GM23248 (cell line): ENCODE measurements at regions not wholly inside any gene's neighbourhood (a gene's known extent, or its start where the extent isn't known, plus 50 kb on each side); places are given as distances from the start of the nearest gene placed in this dataset.

Experiments
- DNase-seq: peaks from one replicate; pipeline ENCODE4 v3.0.0-alpha.2; 2015
- H2AFZ ChIP-seq: fragments of 200-600 bp; sonication (generic); 2 replicates; pipeline ENCODE4 v1.6.1; 2016; ENCODE audit warnings: antibody characterized with exemption
- H3F3A ChIP-seq: fragments of 200-600 bp; sonication (generic); 2 replicates; pipeline ENCODE4 v1.6.1; 2016; ENCODE audit warnings: mild to moderate bottlenecking, antibody characterized with exemption, mixed run types; ENCODE audit not compliant: insufficient read depth
- H3K27ac ChIP-seq: fragments of 200-600 bp; sonication (generic); 2 replicates; pipeline ENCODE4 v1.5.1; 2016; ENCODE audit warnings: mild to moderate bottlenecking
- H3K27me3 ChIP-seq: fragments of 200-600 bp; sonication (generic); replicated peaks from 2 replicates; pipeline ENCODE4 v1.6.1; 2016; ENCODE audit warnings: mild to moderate bottlenecking; ENCODE audit not compliant: insufficient read depth
- H3K36me3 ChIP-seq: fragments of 200-600 bp; sonication (generic); 2 replicates; pipeline ENCODE4 v1.6.1; 2016; ENCODE audit warnings: low read depth, mild to moderate bottlenecking
- H3K4me1 ChIP-seq: fragments of 200-600 bp; sonication (generic); 2 replicates; pipeline ENCODE4 v1.6.1; 2016; ENCODE audit warnings: mild to moderate bottlenecking; ENCODE audit not compliant: insufficient read depth
- H3K4me2 ChIP-seq: fragments of 200-600 bp; sonication (generic); one replicate; pipeline ENCODE4 v1.6.1; 2016; ENCODE audit warnings: mild to moderate bottlenecking; ENCODE audit not compliant: unreplicated experiment
- H3K4me3 ChIP-seq: fragments of 200-600 bp; sonication (generic); 2 replicates; pipeline ENCODE4 v1.5.1; 2016; ENCODE audit warnings: mild to moderate bottlenecking
- H3K79me2 ChIP-seq: fragments of 200-600 bp; sonication (generic); 2 replicates; pipeline ENCODE4 v1.6.1; 2016; ENCODE audit warnings: mild to moderate bottlenecking; ENCODE audit not compliant: insufficient read depth
- H3K9ac ChIP-seq: fragments of 200-600 bp; sonication (generic); 2 replicates; pipeline ENCODE4 v1.6.1; 2016; ENCODE audit warnings: mild to moderate bottlenecking
- H3K9me2 ChIP-seq: fragments of 200-600 bp; sonication (generic); 2 replicates; pipeline ENCODE4 v1.6.1; 2016; ENCODE audit warnings: mixed run types, mild to moderate bottlenecking, moderate library complexity; ENCODE audit not compliant: insufficient read depth
- H3K9me3 ChIP-seq: fragments of 200-600 bp; sonication (generic); one replicate; pipeline ENCODE4 v1.6.1; 2017; ENCODE audit warnings: low read depth
- H4K20me1 ChIP-seq: fragments of 200-600 bp; sonication (generic); 2 replicates; pipeline ENCODE4 v1.6.0; 2016; ENCODE audit not compliant: insufficient read depth
- EZH2 ChIP-seq: fragments of 200-600 bp; sonication (generic); IDR thresholded peaks from 2 replicates; pipeline ENCODE4 v1.6.1; 2018; ENCODE audit warnings: antibody characterized with exemption, mild to moderate bottlenecking; ENCODE audit not compliant: insufficient read depth, poor library complexity, severe bottlenecking
- EZH2phosphoT487 ChIP-seq: fragments of 200-600 bp; sonication (generic); IDR thresholded peaks from 2 replicates; pipeline ENCODE4 v1.6.1; 2018; ENCODE audit warnings: antibody characterized with exemption, moderate library complexity, mild to moderate bottlenecking, low read depth; ENCODE audit not compliant: insufficient read depth
- WGBS, 2 experiments: methylation state at CpG; one replicate each; pipeline ENCODE4 v1.1.6; 2015 to 2017; ENCODE audit warnings: low lambda C conversion rate in 2 of 2, low coverage in 1 of 2; ENCODE audit errors: missing lambda C conversion rate in 2 of 2; 5-methylcytosine and 5-hydroxymethylcytosine counted together
- in situ Hi-C: fragments of 300-500 bp; cut with MboI; formaldehyde crosslinking; loops from 2 replicates; pipeline ENCODE4 v1.15.0; 2020

DNA sequence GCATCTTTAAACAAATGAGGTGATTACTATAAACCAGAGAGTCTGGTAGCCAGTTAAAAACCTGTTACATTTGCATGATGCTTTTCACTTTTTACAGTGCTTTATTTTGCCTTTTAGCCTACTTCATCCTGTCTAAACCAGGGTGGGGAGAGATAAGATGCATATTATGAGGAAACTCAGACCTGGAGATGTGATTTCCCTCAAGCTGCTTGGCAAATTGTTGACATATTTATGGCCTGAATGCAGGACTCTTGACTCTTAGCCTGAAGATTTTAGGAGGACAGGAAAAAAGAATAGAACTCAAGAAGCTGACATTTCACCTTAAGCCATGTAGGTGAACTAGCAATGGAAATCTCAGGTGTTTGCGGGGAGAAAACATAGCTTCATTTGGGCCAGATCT is 202.8 kb downstream of the NMUR2 start:
- no peaks in the 10 kb centered on the region for H3F3A ChIP-seq
- no peaks in the 10 kb centered on the region for H3K79me2 ChIP-seq
- H3K9me2 ChIP-seq, result no peaks in the 10 kb centered on the region
- no peak overlapping the region for H3K9ac ChIP-seq
- no peak overlapping the region for H3K27ac ChIP-seq
- H4K20me1 ChIP-seq, result no peaks in the 10 kb centered on the region
- in situ Hi-C loops, result no loop called here
- no peak for DNase-seq
- TF ChIP-seq EZH2, result no peak
- no peak for TF ChIP-seq EZH2phosphoT487
- H3K27me3 ChIP-seq, result no peaks in the 10 kb centered on the region
- no peaks in the 10 kb centered on the region for H3K9me3 ChIP-seq
- no peaks in the 10 kb centered on the region for H3K36me3 ChIP-seq
- H3K4me2 ChIP-seq, result no peak overlapping the region
- WGBS, 2 experiments, result 31 to 33% methylated on average over 1 of the region's 1 CpG
- H3K4me3 ChIP-seq, result no peak overlapping the region
- H3K4me1 ChIP-seq, result no peaks in the 10 kb centered on the region
- H2AFZ ChIP-seq, result no peak overlapping the region

GRCh38 chr5:152193391-152194107 is 211.5 kb downstream of the NMUR2 start:
- Histone ChIP-seq H3K4me3 (no peak overlapping the region), H3K4me2 (no peak overlapping the region), H2AFZ (no peak overlapping the region), H3K4me1 (no peaks in the 10 kb centered on the region), H4K20me1 (no peaks in the 10 kb centered on the region), H3K27me3 (no peaks in the 10 kb centered on the region), H3F3A (no peaks in the 10 kb centered on the region), H3K9ac (no peak overlapping the region), H3K36me3 (no peaks in the 10 kb centered on the region), H3K9me3 (no peaks in the 10 kb centered on the region), H3K79me2 (no peaks in the 10 kb centered on the region), H3K9me2 (no peaks in the 10 kb centered on the region), H3K27ac (no peak overlapping the region)
- DNase-seq, result no peak
- in situ Hi-C loops, result no loop called here
- no peak for TF ChIP-seq EZH2phosphoT487
- TF ChIP-seq EZH2, result no peak

DNA sequence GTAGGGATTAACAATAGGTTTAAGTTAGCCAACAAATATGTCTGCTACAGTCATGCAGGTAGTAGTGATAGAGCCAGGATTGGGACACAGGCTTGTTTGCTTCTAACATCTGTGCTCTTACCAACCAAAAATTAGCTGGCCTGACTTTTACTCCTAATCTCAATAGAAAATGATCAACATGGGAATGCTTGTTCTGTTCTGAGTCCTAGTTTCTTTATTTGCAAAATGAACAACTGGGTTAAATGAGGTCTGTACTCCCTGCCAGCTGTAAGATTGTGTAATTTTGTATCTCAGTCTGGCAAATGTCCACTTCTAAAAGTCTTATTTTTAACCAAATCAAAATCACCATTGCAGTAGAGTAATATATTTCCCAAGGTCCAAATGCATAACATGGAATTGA is 216.8 kb downstream of the NMUR2 start:
- H3K27ac ChIP-seq, result no peak overlapping the region
- H2AFZ ChIP-seq, result no peak overlapping the region
- in situ Hi-C loops, result no loop called here
- H3K4me3 ChIP-seq, result no peak overlapping the region
- H3K79me2 ChIP-seq, result no peaks in the 10 kb centered on the region
- H3K27me3 ChIP-seq, result no peaks in the 10 kb centered on the region
- no peaks in the 10 kb centered on the region for H3K4me1 ChIP-seq
- no peaks in the 10 kb centered on the region for H4K20me1 ChIP-seq
- H3K4me2 ChIP-seq, result no peak overlapping the region
- H3F3A ChIP-seq, result no peaks in the 10 kb centered on the region
- TF ChIP-seq EZH2 (no peak), EZH2phosphoT487 (no peak)
- DNase-seq, result no peak
- H3K9me2 ChIP-seq, result no peaks in the 10 kb centered on the region
- no peaks in the 10 kb centered on the region for H3K36me3 ChIP-seq
- H3K9me3 ChIP-seq, result no peaks in the 10 kb centered on the region
- no peak overlapping the region for H3K9ac ChIP-seq

GRCh38 chr5:152187668-152188067 is 217.4 kb downstream of the NMUR2 start:
- Histone ChIP-seq H3K27me3 (no peaks in the 10 kb centered on the region), H3F3A (no peaks in the 10 kb centered on the region), H3K9me2 (no peaks in the 10 kb centered on the region), H3K79me2 (no peaks in the 10 kb centered on the region), H4K20me1 (no peaks in the 10 kb centered on the region), H3K4me3 (no peak overlapping the region), H3K4me1 (no peaks in the 10 kb centered on the region), H3K9me3 (no peaks in the 10 kb centered on the region), H2AFZ (no peak overlapping the region), H3K9ac (no peak overlapping the region), H3K36me3 (no peaks in the 10 kb centered on the region), H3K27ac (no peak overlapping the region), H3K4me2 (no peak overlapping the region)
- TF ChIP-seq EZH2phosphoT487, result no peak
- TF ChIP-seq EZH2, result no peak
- DNase-seq, result no peak
- in situ Hi-C loops, result no loop called here

- 15 to 17% methylated on average over 9 of the region's 9 CpGs for WGBS, 2 experiments
- Histone ChIP-seq H3F3A (no peaks in the 10 kb centered on the region), H4K20me1 (no peaks in the 10 kb centered on the region), H3K9me2 (no peaks in the 10 kb centered on the region), H2AFZ (no peak overlapping the region), H3K9ac (no peak overlapping the region), H3K27ac (no peak overlapping the region), H3K36me3 (no peaks in the 10 kb centered on the region), H3K4me2 (no peak overlapping the region), H3K79me2 (no peaks in the 10 kb centered on the region), H3K9me3 (no peaks in the 10 kb centered on the region), H3K4me1 (no peaks in the 10 kb centered on the region), H3K4me3 (no peak overlapping the region), H3K27me3 (no peaks in the 10 kb centered on the region)
- DNase-seq, result no peak
- in situ Hi-C loops, result no loop called here
- TF ChIP-seq EZH2phosphoT487 (no peak), EZH2 (no peak)
Measured at GRCh38 chr5:152185547-152186245, 219.4 kb downstream of the NMUR2 start.
